KMS-11 (cell line): ENCODE measurements at regions not wholly inside any gene's neighbourhood (a gene's known extent, or its start where the extent isn't known, plus 50 kb on each side); places are given as distances from the start of the nearest gene placed in this dataset.

Experiments used
- H2AFZ ChIP-seq: fragments of 200-600 bp; sonication (generic); 2 replicates; pipeline ENCODE4 v1.6.1; 2016; ENCODE audit warnings: antibody characterized with exemption, mixed run types, low read depth
- H3K27ac ChIP-seq: fragments of 200-600 bp; sonication (generic); 2 replicates; pipeline ENCODE4 v1.6.1; 2016; ENCODE audit warnings: mild to moderate bottlenecking, mixed run types
- H3K27me3 ChIP-seq: fragments of 200-600 bp; sonication (generic); 2 replicates; pipeline ENCODE4 v1.6.1; 2017; ENCODE audit warnings: mild to moderate bottlenecking, low read depth, mixed run types, moderate library complexity; ENCODE audit not compliant: insufficient read depth
- H3K36me3 ChIP-seq: fragments of 200-600 bp; sonication (generic); 2 replicates; pipeline ENCODE4 v1.6.1; 2017; ENCODE audit warnings: mild to moderate bottlenecking, mixed run types; ENCODE audit not compliant: insufficient read depth
- H3K4me1 ChIP-seq: fragments of 200-600 bp; sonication (generic); 2 replicates; pipeline ENCODE4 v1.6.1; 2016; ENCODE audit warnings: mild to moderate bottlenecking, low read depth, mixed run types; ENCODE audit not compliant: poor library complexity, severe bottlenecking
- H3K4me2 ChIP-seq: fragments of 200-600 bp; sonication (generic); 2 replicates; pipeline ENCODE4 v1.7.0; 2016; ENCODE audit warnings: mild to moderate bottlenecking, mixed run types
- H3K4me3 ChIP-seq: fragments of 200-600 bp; sonication (generic); IDR thresholded peaks from 2 replicates; pipeline ENCODE4 v1.6.1; 2017; ENCODE audit warnings: low read depth, low read length, mixed read lengths; ENCODE audit not compliant: insufficient read depth
- H3K79me2 ChIP-seq: fragments of 200-600 bp; sonication (generic); 2 replicates; pipeline ENCODE4 v1.6.1; 2016; ENCODE audit warnings: low read depth, mixed run types; ENCODE audit not compliant: insufficient read depth
- H3K9ac ChIP-seq: fragments of 200-600 bp; sonication (generic); 2 replicates; pipeline ENCODE4 v1.6.1; 2016; ENCODE audit warnings: mild to moderate bottlenecking, mixed run types
- H4K20me1 ChIP-seq: fragments of 200-600 bp; sonication (generic); 2 replicates; pipeline ENCODE4 v1.6.1; 2016; ENCODE audit warnings: mild to moderate bottlenecking, mixed run types; ENCODE audit not compliant: insufficient read depth
- CTCF ChIP-seq: fragments of 200-600 bp; sonication (generic); conservative IDR thresholded peaks from 2 replicates; pipeline ENCODE4 v1.6.1; 2017; ENCODE audit warnings: low read depth, mild to moderate bottlenecking, antibody characterized with exemption, low read length, moderate library complexity, mixed read lengths

GRCh38 chr14:97894552-97894951, 1097.4 kb downstream of the VRK1 start:
- Histone ChIP-seq H3K36me3 (no peaks in the 10 kb centered on the region), H3K27ac (no peak overlapping the region), H2AFZ (no peak overlapping the region), H4K20me1 (no peaks in the 10 kb centered on the region), H3K9ac (no peak overlapping the region), H3K4me2 (no peak overlapping the region), H3K27me3 (no peaks in the 10 kb centered on the region), H3K79me2 (no peaks in the 10 kb centered on the region), H3K4me3 (no peak overlapping the region), H3K4me1 (no peaks in the 10 kb centered on the region)
- TF ChIP-seq CTCF, result no peak

DNA sequence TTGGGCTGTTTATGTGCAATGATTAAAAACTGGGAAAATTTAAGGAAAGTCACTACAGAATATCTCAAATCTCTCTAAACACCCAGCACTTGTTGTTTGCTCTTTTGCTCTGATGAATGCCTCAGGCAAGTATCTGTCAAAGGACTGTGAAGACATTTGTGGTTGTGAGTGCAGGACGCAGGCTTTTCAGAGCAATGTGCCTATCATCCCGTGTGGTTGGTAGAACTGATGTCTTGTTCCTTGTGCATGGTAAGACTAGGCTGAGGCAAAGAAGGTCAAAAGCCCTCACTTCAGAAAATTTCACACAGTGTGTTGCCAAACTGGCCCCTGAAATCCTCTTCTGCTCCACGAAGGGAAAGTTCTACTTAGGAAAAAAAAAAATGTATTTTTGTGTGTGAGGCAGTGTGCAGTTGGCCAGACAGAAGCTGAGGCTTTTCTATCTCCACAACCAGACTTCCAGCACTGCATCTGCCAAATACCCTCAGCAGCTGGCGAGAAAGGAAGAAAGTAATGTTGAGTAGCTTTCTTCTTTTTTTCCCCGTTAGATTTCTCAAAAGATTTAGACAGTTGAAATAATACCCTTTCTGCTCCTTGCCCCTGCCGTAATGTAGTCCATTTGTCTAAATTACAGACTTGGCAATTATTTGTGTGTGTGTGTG, 1103.1 kb downstream of the VRK1 start:
- H2AFZ ChIP-seq, result no peak overlapping the region
- H3K79me2 ChIP-seq, result no peaks in the 10 kb centered on the region
- H3K27ac ChIP-seq, result no peak overlapping the region
- no peaks in the 10 kb centered on the region for H3K4me1 ChIP-seq
- H4K20me1 ChIP-seq, result no peaks in the 10 kb centered on the region
- H3K4me2 ChIP-seq, result no peak overlapping the region
- no peak overlapping the region for H3K9ac ChIP-seq
- no peak for TF ChIP-seq CTCF
- no peak overlapping the region for H3K4me3 ChIP-seq
- no peaks in the 10 kb centered on the region for H3K36me3 ChIP-seq
- no peaks in the 10 kb centered on the region for H3K27me3 ChIP-seq

GRCh38 chr14:97902630-97903029, 1105.4 kb downstream of the VRK1 start:
- Histone ChIP-seq H3K27ac (no peak overlapping the region), H4K20me1 (no peaks in the 10 kb centered on the region)
- no peak for TF ChIP-seq CTCF

DNA sequence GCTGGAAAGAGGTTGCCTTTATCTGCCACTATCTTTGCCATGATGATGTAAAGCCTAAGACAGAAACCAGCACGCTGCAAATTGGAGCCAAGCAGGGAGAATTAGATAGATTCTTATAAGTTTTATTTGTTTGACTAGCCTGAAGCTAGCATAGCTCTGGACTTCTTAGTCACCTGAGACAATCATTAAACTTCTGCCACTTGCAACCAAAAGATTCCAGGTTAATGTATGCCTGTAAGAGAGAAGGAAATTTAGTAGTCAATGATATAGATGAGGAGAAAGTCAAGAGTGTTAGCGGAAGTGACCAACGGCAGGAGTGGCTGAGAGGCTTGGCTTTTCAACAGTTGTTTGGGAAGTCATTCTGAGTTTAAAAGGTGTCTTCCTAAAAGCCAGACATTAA, 1106.6 kb downstream of the VRK1 start:
- no peaks in the 10 kb centered on the region for H3K27me3 ChIP-seq
- no peaks in the 10 kb centered on the region for H3K4me1 ChIP-seq
- H3K79me2 ChIP-seq, result no peaks in the 10 kb centered on the region
- H3K4me3 ChIP-seq, result no peak overlapping the region
- no peak overlapping the region for H3K9ac ChIP-seq
- no peak overlapping the region for H2AFZ ChIP-seq
- no peaks in the 10 kb centered on the region for H4K20me1 ChIP-seq
- no peak overlapping the region for H3K27ac ChIP-seq
- no peaks in the 10 kb centered on the region for H3K36me3 ChIP-seq
- no peak overlapping the region for H3K4me2 ChIP-seq
- TF ChIP-seq CTCF, result no peak

More at GRCh38 chr14:97902630-97903029, 1105.4 kb downstream of the VRK1 start:
- H3K36me3 ChIP-seq, result no peaks in the 10 kb centered on the region
- no peaks in the 10 kb centered on the region for H3K79me2 ChIP-seq
- no peaks in the 10 kb centered on the region for H3K4me1 ChIP-seq
- H3K9ac ChIP-seq, result no peak overlapping the region
- no peak overlapping the region for H3K4me2 ChIP-seq
- no peaks in the 10 kb centered on the region for H3K27me3 ChIP-seq
- H3K4me3 ChIP-seq, result no peak overlapping the region
- H2AFZ ChIP-seq, result no peak overlapping the region
